Stimulated activated CD8-positive, alpha-beta memory T cell treated with anti-CD3 and anti-CD28 coated beads, Interleukin-7, amount 100 ng/mL, for 4 hours (primary cell): ENCODE measurements at regions not wholly inside any gene's neighbourhood (a gene's known extent, or its start where the extent isn't known, plus 50 kb on each side); places are given as distances from the start of the nearest gene placed in this dataset.

Experiments used
- DNase-seq, 2 donors: peaks; one replicate each; pipeline ENCODE4 v3.0.0-alpha.2; 2020; ENCODE audit warnings: low read depth in 2 of 2

DNA sequence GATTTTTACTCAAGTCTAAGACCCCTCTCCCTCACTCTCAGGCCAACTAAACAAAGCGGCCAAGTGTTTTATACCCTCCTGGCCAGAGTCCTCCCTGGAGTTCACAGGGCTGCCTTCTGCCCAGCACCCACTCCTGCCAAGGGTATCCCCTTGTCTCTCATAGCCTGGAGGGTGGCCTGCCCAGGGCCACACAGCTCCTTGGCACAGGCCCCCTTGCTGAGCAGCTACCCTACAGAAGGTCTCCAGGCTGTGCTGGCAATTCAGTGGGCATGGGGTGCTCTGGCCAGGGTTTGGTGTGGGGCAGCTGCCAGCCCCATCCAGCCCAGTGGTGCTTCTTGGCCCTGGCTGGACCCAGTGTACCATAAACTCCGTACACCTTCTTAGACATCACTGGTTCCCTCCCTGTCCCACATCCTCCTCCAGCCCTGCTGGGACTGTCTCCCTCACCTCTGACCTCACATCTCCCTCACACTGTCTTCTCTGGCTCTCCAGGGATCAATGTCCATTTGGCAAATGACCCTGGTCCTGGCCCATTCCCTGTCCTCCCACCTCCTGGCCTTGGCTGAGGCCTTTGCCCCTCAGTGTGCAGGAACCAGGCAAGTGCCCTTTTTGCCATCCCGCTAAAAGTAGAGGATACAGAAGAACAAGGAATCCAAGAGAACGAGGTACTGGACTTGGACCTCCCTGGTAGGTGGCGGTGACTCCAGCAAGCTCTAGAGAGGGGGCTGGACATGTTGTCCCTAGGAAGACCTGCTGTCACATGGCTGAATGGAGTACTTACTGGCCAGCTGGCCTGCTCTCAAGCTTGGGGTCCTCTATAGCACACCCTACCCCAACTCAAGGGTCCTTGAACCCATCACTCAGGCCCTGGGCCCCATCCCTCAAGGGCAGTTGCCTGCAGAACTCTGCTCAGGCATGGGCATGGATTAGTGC lies 50.0 kb upstream of the TRPM1 start:
- DNase-seq: no peak

DNA sequence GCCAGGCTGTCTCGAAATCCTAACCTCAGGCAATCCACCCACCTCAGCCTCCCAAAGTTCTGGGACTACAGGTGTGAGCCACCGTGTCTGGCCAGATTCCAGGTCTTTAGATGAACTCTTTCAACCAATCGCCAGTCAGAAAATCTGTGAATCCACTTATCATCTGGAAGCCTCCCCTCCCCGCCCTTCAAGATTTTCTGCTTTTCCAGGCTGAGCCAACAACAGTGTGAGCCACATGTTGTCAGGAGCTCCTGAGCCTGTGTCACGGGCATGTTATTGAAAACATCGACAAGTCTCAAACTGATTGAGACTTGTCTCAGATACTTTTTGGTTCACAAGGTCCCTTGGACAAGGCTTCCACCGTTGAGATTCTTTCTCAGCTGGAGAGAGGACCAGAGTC lies 52.0 kb upstream of the TRPM1 start:
- DNase-seq: no peak

DNA sequence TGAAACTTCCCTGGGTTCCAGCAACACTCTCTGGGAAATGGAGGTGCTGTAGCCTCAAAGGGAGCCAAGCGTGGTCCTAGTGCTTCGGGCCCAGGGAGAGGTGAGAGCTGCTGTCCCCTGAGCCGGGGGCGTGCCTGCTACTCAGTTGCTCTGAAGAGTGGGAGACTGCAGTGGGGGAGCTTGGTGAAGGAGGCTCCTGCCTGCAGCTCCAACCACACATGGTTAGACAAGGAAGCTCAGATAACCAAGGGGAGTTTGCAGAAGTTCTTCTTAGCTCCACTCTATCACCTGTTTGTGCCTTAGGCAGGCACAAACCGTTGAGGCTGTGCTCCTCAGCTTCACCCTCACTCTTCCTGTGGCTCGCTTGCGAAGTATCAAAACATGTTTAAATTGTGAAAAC lies 53.6 kb upstream of the TRPM1 start:
- no peak for DNase-seq

DNA sequence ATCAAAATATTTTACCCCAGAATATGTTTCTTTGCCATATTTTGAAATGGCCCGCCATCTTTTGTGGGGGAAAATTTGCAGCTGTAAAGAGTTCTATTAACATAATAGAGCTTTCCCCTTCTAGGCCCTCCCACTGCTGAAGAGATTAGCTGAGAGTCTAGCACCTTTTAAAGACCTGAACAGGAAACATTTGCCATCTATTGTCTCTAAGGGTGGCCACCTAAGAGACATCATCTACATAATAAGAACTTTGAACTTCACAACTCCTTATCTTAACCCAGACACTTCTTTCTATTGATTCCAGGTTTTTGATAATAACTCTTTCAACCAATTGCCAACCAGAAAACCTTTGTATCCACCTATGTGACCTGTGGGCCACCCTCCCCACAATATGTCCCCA lies 54.7 kb upstream of the TRPM1 start:
- DNase-seq: no peak

DNA sequence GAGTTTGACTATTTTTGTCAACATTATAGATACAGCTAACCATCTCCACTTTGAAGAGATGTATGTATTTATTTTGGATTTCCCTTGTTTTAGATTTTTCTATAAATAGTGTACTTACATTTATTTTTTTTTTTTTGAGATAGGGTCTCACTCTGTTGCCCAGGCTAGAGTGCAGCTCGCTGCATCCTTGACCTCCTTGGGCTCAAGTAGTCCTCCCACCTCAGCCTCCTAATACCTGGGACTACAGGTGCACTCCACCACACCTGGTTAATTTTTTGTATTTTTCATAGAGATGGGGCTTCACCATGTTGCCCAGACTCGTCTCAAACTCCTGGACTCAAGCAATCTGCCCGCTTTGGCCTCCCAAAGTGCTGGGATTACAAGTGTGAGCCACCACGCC lies 55.3 kb upstream of the TRPM1 start:
- no peak for DNase-seq

DNA sequence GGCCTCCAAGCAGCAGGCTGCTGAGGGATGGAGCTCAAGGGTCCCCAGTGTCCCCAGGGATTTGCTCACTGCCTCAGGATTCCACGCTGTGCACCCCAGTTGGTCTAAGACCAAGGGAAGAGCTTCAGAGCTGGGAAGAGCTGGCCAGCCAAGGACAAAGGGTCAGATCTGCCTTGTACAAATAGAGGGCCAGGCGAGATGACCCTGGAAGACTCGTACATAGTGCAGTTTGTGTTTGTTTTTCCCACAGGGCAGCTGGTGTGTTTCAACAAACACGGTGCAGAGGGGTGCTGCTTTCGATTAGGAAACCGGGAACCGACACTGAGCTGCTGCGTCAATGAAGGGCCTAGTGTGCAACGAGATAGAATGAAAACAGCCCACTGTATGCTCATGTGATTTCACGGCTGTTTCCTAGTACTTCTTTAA lies 56.1 kb upstream of the TRPM1 start:
- DNase-seq: no peak

DNA sequence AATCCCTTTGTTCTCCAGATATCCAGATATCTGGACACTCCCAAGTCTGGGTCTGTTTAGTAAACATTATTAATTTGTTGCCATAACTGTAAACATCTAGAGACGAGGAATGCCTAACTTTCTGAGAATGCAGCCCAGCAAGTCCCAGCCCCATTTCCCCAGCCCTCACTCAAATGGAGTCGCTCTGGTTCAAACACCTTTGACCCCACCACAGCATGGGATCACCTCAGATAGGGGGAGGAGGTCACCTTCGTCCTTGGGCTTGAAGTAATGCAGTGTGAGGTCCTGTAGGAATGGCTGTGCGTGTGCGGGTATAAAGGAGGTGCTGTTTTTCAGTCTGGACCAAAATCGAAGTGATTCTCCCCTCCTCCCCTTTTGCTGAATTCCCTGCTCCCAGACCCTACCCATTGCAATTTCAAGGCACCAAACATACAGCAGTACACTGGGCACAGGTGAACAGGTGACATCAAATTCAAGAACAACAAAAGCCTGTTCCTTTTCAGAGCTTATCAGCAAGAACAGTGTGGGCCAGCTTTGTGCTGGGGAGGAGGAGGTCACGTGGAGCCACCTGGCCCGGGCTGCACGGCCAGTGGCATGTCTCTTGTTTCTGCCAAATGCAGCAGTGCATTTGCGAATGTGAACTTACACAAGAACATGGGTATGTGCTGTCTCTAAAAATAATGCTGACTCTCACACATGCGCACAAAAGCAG lies 57.5 kb upstream of the TRPM1 start:
- DNase-seq: no peak

DNA sequence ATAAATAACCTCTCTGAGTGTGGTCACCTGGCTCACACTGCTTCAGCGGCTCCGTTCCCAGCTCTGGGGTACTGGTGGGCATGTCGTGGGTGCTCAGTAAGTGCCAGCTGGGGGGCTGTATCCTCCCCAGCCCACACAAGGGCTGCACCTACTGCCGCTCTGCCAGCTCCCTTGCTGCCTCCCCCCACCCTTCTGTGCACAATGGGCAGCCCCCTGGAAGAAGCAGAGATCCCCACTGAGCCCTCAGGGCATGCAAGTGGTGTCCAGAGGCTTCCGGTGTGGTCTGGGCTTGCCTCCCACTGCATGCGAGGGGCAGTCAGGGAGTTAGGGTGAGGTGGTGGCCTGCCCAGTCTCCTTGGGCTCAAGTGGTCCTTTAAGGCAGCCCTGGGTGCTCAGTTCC lies 58.3 kb upstream of the TRPM1 start:
- DNase-seq: no peak

DNA sequence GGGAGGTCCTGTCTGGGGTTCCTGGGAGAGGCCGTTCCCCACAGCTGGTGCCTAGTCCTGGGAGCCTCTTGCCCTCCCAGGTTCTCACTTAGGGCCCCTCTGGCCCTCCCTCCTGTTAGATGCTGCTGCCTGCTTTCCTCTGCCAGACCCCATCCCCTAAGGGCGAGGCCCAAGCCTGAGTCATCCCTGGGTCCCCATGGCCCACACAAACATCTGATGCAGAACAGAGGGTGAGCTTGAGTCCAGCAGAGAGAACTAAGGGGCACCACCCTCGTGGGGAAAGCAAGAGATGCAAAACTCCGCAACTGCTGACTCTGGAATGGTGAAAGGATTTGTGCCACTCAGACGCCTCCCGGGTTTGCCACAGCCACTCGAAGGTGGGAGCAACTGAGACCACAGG lies 58.8 kb upstream of the TRPM1 start:
- DNase-seq: no peak

DNA sequence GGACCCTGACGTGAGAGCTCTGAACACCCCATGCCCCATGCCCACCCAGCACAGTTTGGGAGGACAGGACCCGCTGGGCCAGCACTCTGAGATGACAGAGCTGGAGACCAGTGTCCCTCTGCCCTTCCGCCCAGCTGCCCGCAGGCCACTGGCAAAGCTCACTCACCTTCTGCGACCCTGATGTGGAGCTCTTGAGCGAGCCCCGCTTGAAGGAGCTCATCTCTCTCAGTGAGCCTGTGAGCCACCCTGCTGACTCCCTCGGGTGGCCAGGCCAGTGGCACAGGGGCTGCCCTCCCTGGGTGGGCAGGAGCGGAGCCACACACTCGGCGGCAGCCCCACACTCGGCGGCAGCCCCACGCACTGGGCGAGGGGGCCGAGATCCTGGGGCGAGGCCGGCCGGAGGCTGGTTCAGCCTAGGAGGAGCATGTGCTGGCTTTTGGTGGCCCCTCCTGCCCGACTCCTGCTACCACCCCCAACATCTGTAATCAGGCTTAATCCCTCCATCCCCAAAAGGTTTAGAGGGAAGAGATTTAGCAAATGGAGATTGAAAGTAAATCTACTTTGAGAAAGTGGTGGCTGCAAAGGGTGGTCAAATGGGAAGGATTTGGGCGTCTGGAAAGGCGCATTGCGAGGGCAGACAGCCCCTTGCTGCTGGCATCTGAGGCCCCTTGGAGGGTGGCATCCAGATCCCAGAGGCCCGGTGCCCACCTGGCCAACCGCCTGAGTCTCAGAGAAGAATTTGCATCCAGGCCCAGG lies 59.4 kb upstream of the TRPM1 start:
- no peak for DNase-seq

DNA sequence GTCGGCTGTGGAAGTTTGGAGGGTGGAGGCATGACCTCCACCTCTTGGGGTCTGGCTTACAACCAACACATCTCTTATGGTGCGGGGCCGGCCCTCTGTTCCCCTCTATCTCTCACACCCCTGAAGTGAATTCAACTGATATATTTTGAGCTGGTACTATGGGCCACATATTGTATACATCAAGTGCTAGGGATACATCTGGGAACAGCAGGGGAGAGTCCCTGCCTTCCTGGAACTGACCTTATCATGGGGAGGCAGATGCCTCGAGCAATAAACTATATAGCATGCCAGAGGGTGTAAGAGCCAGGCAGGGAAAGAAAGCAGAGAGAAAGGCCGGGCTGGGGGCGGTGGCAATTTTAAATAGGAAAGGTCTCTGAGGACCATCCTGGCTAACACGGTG lies 60.4 kb upstream of the TRPM1 start:
- no peak for DNase-seq

DNA sequence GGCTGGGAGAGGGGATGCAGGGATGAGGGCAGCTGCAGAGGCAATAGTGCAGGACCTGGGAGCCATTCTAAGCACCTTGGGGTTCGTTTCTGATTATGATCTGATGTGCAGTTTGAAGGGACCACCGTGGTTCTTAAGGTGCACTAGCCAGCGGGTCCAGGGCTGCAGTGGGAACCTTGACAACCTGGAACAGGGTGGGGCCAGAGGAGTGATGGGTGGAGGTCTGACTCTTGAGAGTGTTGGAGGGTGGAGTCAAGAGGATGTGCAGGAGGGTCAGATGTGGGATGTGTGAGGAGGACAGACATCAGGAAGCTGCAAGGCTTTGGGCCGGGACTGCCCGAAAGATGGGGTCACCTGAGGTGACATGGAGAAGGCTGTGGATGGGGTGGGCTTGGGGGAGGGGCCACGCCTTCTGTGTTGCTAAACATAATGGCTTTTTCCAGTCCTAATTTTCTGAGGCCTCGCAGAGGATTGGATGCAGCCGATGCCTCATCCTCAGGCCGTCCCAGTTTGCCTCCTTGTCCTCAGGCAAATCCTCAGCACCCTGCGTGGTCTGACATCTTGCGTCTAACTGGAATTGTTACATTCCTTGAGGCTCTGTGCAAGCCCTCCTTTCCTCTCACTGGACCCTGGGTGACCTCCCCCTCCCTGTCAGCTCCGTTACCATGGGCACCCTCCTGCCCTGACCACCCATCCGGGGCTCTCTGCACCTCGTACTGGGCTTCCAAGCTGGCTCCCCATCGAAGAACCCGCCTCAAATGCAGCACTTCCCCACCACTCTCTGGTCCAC lies 61.4 kb upstream of the TRPM1 start:
- no peak for DNase-seq

DNA sequence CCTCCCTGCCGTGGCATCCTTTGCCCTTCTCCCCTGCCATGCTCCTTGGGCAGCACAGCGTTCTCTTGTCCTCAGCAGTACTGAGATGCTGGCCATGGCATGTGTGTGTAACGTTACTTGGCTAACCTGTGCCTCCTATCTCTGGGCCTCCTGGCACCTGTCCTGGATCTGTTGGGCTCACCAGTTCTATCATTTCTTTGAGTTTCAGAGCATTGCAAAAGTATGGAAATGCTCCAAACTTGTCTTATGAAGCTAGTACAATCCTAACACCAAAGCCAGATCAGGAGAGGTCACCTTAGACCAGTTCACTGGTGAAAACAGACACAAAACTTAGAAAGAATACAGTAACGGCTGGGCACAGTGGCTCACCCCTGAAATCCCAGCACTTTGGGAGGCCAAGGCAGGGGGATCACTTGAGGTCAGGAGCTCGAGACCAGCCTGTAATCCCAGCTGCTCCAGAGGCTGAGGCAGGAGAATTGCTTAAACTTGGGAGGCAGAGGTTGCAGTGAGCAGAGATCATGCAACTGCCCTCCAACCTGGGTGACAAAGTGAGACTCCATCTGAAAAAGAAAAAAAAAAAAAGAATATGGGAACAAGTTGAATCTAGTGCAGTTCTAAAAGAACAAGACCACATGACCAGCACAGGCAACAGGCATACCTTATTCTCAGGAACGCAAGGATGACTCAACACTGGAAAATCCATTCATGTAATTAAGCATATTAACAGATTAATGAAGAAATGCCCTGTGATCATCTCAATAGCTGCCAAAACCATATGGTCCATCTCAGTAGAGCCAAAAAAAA lies 62.4 kb upstream of the TRPM1 start:
- DNase-seq: no peak

DNA sequence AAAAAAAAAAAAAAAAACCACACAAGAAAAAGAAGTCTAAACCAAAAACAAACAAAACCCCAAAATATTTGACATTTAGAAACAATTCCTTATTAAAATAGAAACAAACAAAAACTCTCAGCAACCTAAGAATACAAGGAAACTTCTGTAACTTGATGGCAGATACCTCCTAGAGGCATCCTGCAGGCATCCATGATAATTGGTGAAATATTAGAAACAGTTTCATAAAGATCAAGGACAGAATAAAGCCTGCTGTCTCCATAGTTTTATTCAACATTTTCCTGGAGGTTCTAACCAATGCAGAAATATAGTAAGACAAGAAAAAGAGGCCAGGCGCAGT lies 63.0 kb upstream of the TRPM1 start:
- DNase-seq: no peak

DNA sequence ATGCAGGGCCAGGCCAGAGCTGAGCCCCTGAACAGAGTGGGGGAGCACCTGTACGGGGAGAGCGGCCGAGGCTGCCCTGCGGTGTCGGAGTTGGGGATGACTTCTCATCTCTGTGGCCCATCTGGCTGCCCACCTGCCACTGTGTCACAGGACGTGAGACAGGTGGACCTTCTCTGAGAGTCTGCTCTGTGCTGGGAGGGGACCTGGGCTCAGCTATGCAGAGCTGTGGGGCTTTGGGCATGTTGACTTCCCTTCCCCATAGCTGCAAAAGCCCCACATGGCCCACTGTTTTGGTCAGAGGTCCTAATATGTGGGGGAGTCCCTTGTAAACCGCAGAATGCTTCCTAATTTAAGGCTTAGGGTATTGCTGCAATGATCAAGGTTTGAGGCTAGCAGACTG lies 68.0 kb upstream of the TRPM1 start:
- DNase-seq: no peak

DNA sequence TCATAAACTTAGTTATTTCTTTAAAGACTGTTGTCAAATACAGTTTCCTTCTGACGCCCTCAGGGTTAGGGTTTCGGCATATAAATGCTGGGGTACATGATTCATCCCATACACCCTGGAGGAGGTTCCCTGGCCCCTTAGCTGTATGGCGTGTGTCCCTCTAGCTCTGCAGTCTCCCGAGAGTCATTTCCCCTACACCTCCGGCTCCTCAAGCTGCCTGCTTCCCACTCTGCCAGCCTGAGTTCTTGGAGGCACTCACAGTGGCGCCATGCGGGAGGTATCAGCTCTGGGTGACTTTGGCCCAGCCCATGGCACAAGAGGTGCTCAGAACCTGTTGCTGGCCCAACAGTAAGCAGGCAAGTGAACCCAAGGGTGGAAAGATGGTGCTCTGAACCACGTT lies 70.2 kb upstream of the TRPM1 start:
- no peak for DNase-seq

DNA sequence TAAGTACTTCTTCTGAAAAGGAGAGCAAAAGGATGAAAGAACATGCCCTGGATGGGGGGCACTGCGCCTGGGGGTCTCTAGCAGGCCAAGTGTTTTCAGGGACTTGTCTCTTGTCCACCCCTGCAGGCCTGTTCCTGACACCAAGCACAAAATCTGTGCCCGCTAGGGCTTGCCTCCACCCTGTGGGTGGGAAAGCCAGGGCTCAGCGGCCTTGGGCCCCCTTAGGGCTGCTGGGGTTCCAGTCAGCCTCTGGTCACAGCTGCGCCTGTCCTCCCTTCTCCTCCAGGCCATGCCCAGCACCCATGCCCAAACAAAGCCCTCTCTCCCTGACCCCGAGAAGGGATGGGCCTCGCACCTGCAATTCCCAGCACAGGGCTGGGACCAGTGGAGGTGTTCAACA lies 71.1 kb upstream of the TRPM1 start:
- DNase-seq: no peak

DNA sequence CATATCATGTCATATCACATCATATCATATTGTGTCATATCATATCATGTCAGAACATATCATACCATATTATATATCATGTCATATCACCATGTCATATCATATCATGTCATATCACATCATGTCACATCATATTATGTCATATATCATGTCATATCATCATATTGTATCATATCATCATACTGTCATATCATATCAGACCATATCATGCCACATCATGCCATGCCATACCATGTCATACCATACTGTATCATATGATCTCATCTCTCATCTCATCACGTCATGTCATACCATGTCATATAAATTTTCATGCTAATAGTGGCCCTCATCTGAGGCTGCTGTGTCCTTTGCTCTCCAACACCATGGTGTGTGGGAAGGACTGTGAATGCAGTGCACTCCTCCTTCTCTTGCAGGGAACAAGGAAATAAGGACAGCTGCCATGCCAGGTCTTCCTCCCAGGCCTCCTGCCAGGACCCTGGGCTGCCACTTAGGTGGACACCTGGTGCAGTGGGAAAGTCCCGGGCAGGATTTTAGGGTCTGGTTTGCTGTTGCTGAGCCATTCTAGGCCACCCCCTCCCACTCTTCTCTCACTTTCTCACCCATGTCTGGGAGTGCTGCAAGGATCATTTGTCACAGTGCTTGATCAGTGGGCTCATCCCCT lies 72.4 kb upstream of the TRPM1 start:
- DNase-seq: no peak

DNA sequence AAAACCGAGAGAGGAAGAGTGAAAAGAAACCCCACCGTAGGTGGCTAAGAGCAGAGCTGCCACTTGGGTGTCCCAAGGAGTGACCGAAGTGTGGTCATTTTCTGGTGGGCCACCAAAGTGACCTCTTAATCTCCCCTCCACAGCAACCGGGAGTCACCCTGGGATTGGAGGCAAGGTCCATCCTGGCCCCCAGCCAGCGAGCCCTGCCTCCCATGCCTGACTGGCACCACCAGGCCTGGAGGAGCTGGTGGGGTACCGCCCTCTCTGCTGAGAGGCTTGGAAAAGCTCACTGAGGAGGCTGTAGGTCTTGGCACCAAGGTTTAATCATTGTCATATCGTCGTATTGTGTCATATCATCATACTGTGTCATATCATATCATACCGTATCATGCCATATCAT lies 74.0 kb upstream of the TRPM1 start:
- DNase-seq: no peak

DNA sequence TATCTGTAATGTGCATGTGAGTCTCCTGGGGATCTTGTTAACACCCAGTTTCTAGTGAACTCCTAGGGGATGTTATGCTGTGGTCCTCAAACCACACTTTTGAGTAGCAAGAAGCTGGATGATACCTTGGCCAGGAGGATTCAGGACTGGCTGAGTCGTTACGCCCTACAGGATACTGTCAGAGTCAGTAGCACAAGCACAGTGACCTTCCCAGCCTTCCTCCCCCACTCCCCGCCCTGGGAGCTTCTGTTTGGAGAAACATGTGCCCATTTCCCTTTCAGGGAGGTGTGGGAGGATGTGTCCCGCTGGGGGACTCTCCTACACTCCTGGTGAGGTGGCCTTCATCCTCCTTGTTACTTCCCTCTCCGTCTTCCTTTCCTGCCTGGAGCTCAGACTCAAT lies 76.4 kb upstream of the TRPM1 start:
- DNase-seq: no peak

DNA sequence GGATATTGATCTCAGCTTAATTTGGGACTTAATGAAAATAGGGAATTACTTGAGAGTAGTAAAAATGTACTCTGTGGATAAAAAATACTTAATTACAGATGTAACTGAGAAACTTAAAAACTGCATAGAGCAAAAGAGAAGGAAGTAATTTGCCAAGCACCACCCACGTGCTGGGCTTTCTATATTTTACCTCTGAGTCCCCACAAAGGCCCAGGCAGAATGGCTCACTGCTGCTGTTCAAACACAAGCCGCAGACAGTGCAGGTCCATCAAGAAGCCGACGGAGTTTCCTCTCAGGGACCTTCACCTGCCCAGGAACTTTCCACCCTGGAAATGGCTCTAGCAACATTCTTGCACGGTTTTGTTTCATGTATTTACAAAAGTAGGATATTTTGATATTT lies 77.2 kb upstream of the TRPM1 start:
- DNase-seq: no peak
